OCI-M2 (cell line): ENCODE measurements at regions not wholly inside any gene's neighbourhood (a gene's known extent, or its start where the extent isn't known, plus 50 kb on each side); places are given as distances from the start of the nearest gene placed in this dataset.
"Not testable (repeated sequence)": the region's sequence is repeated elsewhere in the genome, so short reads cannot be mapped to it uniquely, and the experiment has no call there.

ENCODE experiments used
- DNase-seq: peaks from one replicate; lab custom pipeline; 2025; ENCODE audit not compliant: unreplicated experiment; lab: John Stamatoyannopoulos, UW

DNA sequence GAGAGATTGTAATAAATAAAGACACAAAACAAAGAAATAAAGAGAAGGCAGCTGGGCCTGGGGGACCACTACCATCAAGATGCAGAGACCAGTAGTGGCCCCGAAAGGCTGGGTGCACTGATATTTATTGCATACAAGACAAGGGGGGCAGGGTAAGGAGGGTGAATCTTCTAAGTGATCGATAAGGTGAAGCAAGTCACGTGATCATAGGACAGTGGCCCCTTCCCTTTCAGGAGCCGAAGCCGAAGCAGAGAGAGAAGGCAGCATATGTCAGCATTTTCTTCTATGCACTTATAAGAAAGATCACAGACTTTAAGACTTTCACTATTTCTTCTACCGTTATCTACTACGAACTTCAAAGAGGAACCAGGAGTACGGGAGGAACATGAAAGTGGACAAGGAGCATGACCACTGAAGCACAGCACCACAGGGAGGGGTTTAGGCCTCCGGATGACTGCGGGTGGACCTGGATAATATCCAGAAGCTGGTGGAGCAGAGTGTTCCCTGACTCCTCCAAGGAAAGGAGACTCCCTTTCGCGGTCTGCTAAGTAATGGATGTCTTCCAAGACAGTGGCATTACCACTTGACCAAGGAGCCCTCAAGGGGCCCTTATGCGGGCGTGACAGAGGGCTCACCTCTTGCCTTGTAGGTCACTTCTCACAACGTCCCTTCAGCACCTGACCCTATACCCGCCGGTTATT, 126.4 kb downstream of the RBM46 start:
- DNase-seq, result not testable (repeated sequence)

DNA sequence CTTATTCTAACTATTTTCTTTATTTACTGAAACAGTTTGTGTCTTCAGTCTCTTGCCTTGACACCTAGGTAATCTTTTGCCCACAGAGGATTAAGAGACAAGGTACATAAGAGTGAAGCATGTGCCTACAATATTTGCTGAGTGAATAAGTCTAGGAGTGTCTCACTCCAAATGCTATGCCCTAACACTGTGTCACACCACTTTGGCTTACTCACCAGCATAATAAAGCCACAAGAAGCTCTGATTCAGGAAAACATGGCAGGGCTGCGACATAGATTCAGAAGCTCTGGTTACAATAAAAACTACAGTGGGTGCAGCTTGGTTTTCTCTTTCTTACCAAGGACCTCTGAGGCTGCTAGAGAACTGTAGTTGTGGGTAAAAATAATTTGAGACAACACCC, 127.1 kb downstream of the RBM46 start:
- DNase-seq, result no peak

DNA sequence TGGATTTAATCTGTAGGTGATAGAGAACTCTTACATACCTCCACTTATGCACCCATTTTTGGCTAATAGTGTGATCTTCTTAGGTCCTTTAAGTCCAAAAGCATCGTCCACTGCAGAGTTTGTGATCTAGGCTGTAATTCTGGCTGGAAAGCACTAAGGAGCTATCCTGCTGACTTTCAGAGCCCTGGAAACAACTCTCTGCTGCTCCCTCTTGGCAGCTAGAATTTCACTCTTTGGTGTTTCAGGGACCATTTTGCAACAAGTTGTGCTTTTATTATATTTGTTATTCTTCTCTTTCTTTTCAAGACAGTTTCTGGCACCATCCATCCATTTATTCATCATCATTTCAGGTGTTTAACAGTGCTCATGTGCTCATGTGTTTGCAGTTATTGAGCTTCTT, 130.0 kb downstream of the RBM46 start:
- no peak for DNase-seq

GRCh38 chr4:154911608-154912098, 130.6 kb downstream of the RBM46 start:
- no peak for DNase-seq

GRCh38 chr4:154916068-154916467, 135.0 kb downstream of the RBM46 start:
- no peak for DNase-seq

DNA sequence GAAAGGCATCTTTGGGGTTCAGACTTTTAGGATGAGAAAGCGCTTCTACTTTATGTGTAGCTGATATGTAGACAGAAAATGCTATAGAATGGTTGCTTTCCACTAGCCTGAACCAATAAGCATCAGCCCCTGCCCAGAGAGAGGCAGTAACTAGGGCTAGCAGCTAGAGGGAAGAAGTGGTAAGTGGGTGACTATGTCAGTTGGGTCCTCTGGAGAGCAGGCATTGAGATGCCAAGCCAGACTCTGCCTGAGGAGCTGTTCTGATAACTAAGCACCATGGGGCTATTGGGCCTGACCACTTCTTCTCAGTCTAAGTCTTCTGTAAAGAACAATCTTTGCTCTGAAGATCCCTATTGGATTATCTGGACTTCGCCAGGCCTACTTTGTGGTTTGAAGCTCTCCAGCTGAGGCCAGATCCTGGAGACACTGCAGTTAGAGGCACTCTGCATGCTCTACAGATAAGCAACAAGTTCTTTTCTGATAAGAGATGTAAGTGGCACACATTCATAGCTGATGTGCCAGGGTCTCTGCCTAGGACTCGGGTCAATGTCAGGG, 146.1 kb downstream of the RBM46 start:
- DNase-seq, result no peak

DNA sequence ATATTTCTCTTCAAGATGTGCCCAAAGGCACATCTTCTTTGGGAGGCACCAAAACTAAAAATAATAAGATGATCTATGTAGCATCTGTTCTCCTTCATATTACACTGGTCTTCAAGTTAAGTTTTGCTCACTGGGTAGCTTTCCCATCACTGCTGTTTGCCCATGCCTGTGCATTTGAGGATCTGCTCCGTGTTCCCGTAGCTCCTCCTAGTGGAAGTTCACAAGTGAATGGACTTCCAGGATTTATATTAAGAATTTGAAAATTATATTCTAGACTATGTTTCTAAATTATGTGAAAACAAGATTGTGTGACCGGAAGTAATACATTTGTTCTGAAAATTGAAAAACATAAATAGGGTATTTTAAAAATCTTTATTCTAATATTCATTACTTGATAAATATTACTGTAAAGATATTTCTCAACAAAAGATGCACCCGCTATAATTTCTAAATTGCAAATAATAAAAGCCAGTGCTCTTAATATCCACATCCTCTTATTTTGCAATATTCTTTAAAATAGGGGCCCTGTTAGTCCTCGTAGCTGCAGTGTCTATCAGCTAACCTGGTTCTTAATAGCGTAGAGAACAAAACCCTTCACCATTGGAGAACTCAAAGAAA, 147.7 kb downstream of the RBM46 start:
- no peak for DNase-seq

DNA sequence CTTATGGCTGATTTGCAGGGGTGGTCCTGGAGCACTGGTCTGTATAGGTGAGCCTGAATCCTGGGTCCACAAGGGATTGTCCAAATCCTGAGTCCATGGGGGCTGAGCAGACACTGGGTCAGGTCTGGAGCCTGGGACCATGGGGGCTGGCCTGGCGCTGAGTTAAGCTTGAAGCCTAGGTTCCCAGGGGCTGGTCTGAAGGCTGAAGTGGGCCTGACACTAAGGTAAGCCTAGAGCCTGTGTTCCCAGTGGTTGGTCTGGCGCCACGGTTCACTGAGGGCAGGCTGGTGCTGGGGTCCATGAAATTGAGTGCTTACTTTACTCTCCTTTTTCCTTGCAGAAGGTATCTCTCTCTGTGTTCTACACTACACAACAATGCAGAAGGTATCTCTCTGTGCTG, 155.8 kb downstream of the RBM46 start:
- no peak for DNase-seq

GRCh38 chr4:154939851-154940250, 158.8 kb downstream of the RBM46 start:
- DNase-seq, result no peak

DNA sequence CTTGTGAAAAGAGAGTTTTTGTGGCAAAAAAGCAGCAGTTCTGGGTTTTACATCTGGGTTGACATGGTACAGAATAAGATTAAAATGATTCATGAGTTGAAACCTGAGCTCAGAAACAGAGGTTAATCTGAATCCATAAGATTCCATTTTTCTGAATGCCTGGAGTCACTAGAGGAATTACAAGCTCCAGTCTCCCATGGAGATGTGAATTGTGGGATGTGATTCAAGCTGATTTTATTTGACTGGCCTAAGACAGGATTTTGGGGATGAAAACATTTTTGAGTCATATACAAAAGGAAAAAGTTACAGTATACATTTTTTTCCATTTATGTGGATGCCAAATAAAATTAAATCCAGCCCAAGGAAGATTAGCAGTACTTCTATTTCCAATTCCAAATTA, 161.1 kb downstream of the RBM46 start:
- no peak for DNase-seq

GRCh38 chr4:154944996-154945395, 163.9 kb downstream of the RBM46 start:
- DNase-seq, result no peak

GRCh38 chr4:154946113-154946512, 165.0 kb downstream of the RBM46 start:
- DNase-seq, result no peak

DNA sequence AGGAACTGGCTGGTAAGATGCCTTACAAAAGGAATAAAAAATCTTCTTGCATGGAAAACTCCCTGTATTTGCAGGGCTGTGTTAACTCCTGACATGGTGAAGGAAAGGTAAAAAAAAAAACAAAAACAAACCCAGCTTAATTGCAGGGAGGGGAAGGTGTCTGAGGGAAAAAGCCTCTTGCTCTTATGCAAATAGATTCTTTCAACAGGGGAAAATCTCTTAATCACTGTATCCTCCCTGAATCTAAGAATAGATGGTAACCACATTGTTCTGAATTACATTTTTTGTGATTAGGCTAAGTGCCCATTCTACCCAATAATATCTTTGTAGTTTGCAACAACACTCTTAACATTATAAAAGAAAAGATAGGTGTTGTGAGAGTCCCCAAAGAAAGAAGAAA, 172.6 kb downstream of the RBM46 start:
- DNase-seq, result no peak

- no peak for DNase-seq
Measured at GRCh38 chr4:154954117-154954516, 173.0 kb downstream of the RBM46 start.

DNA sequence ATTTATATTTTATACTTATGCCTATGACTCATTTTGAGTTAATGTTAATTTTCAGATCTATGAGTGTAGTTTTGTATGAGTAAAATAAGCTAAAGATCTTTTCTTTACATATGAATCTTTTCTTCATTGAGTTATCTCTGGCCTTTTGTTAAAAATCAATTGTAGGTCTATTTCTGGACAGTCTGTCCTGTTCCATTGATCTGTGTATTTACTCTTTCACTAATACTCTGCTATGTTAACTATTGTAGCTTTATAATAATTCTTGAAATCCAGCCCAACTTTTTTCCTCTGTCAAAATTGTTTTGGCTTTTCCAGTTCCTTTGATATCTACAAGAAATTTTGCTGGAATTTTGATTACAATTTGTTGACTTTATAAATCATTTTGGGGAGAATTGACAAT, 177.0 kb downstream of the RBM46 start:
- no peak for DNase-seq

DNA sequence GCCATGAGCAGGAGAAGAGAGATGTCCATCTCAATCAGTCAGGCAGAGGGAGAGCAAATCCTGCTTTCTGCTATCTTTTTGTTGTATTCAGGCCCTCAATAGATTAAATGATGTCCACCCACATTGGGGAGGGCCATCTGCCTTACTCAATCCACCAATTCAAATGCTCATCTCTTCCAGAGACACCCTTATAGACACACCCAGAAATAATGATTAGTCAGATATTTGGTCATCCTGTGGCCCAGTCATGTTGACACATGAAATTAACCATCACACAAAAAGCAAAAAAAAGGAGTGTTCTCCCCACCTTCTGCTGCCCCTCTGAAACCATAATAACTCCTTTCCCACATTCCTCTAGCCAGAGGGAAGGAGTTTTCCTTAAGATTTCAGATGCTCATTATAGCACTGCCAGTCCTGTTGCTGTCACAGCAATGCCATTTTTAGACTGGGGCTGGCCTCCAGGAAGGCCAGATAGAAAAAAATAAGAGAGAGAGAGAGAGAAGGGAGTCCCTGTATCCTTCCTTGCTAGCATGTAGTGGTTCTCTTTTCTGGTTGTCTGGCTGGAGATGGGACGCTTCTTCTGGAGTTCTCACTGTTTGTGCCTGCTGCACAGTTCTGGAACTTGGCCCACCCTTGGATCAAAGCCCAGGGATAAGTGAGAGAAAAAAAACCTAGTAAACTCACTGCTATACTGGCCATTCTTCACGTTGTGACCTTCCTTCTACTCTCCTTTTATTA, 177.7 kb downstream of the RBM46 start:
- no peak for DNase-seq

GRCh38 chr4:154959756-154960155, 178.7 kb downstream of the RBM46 start:
- no peak for DNase-seq

DNA sequence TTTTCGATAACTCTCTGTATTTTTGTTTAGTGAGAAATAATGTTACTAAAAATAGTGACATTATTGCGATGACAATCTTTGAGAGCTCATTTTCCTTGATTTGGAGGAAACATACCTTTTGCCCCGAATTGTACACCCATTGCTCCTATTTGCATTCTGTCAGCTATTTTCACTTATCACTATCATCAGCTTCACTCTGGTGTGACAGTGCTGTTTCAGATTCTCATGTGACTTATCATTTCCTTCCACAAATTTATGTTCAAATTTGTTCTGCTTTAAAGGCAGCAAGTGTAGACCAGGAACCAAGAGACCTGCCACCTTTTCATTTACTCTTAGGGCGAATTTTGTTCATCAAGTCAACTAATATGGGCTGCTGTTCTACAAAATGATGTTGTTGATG, 179.4 kb downstream of the RBM46 start:
- no peak for DNase-seq

GRCh38 chr4:154961263-154961662, 180.2 kb downstream of the RBM46 start:
- DNase-seq, result no peak

DNA sequence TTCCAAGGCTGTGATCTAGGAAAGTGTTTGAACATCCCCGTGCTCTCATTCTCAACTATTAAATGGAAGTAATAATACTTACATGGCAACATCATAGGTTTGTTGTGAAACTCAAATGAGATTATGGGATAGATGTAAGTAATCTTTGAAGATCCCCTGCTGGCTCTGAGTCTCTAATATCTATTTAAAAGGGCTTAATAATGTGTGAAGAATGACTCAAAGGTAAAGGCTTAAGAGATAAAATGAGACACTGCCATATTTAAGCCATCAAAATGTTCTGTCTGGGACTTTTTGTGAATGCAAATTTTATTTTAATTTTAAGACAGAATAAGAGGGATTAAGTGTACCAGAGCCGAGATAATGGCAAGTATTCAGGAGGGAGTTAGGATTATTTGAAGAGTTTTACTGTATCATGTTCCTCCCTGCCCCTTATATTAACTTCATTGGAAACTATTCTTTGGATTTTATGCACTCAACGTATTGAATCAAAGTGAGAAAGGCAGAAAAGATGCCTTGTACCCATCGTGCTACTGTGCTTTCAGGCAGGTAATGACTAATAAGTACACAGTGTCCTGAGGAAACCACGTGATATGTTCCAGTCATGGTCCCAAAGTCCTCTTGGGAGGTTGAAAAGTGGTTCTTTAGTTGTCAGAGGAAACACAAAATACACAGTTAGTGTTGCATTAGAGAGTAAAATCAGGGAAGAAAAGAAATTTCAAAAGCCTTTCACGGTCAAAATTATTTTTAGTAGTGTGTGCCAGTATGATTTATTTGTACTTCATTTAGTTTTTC, 192.4 kb downstream of the RBM46 start:
- DNase-seq, result no peak

GRCh38 chr4:154977228-154977627, 196.2 kb downstream of the RBM46 start:
- no peak for DNase-seq
